PC-3 (cell line): ENCODE measurements at regions not wholly inside any gene's neighbourhood (a gene's known extent, or its start where the extent isn't known, plus 50 kb on each side); places are given as distances from the start of the nearest gene placed in this dataset.

ENCODE experiments used
- EZH2phosphoT487 ChIP-seq: fragments of 300-600 bp; sonication (generic); IDR thresholded peaks from 2 replicates; pipeline ENCODE4 v1.6.1; 2018; ENCODE audit warnings: mild to moderate bottlenecking, antibody characterized with exemption, low read length, borderline replicate concordance
- TF ChIP-seq, protein P1 (sequence below): fragments of 300-600 bp; sonication (generic); conservative IDR thresholded peaks from 2 replicates; pipeline ENCODE4 v1.5.1; 2017; ENCODE audit warnings: antibody characterized with exemption, low read depth, mild to moderate bottlenecking, low read length

GRCh38 chr11:64500176-64501013, 55.3 kb upstream of the SLC22A11 start:
- TF ChIP-seq, protein P1, sequence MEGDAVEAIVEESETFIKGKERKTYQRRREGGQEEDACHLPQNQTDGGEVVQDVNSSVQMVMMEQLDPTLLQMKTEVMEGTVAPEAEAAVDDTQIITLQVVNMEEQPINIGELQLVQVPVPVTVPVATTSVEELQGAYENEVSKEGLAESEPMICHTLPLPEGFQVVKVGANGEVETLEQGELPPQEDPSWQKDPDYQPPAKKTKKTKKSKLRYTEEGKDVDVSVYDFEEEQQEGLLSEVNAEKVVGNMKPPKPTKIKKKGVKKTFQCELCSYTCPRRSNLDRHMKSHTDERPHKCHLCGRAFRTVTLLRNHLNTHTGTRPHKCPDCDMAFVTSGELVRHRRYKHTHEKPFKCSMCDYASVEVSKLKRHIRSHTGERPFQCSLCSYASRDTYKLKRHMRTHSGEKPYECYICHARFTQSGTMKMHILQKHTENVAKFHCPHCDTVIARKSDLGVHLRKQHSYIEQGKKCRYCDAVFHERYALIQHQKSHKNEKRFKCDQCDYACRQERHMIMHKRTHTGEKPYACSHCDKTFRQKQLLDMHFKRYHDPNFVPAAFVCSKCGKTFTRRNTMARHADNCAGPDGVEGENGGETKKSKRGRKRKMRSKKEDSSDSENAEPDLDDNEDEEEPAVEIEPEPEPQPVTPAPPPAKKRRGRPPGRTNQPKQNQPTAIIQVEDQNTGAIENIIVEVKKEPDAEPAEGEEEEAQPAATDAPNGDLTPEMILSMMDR, result no peak
- no peak for TF ChIP-seq EZH2phosphoT487
